Kasumi-1 (cell line): ENCODE measurements at regions not wholly inside any gene's neighbourhood (a gene's known extent, or its start where the extent isn't known, plus 50 kb on each side); places are given as distances from the start of the nearest gene placed in this dataset.

Experiments
- DNase-seq, 2 experiments: peaks; one replicate each; lab custom pipeline; 2025; lab: John Stamatoyannopoulos, UW

DNA sequence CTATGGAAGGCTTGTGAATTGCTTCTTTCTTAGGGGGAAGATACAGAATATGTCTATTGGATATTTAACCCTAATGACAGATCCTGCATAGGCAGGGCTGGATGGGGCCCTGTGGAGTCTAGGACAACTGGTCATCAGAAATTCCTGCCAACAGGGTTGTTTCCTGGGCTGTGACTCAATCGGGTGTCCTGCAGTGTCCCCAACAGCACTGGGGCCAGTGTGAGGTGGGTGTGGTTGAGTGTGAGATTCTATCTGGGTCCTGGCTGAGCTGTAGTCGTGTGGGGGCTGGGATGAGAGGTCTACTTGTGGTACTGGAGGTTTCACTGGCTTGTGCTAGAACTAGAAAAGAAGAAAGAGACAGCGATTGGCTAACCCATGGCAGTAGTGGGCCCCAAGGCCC is 87.3 kb upstream of the WDR1 start:
- no peak for DNase-seq

DNA sequence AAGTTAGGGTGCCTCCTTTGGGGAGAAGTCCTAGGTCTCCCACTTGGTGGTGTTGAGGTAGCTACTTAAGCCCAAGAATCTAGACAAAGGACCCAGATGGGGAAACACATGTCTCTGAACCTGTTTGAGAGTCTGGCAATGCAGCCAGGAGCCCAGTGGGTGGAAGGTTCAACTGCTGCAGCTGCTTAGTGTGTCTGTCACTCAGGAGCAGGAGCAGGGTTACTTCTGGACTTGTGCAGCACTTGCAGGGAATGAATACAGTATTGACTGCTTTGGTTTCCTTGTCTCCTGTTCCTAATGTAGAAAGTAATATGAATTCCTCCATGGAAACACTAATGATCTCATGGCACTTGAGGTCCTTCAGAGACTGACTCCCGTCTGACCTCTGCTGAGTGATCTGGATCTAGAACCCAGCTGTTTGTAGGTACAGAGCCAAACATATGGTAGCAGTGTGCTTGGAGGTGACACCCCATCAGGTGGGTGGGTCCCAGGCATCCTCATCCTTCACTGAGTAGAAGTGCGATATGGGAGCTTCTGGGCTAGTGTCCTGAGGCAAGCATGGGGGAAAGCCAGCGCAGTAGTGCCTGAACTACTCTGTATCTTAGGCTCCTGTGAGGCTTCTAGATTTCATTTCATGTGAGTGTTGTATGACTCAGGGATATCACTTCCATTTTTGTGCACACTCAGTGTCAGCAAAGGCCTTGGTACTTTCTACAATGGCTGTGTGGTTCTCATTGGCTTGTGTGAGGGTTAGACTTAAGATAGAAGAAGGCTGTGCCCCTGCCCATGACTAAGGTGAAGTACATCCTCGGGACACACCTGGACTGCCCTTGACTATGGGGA is 85.0 kb upstream of the WDR1 start:
- no peak for DNase-seq

DNA sequence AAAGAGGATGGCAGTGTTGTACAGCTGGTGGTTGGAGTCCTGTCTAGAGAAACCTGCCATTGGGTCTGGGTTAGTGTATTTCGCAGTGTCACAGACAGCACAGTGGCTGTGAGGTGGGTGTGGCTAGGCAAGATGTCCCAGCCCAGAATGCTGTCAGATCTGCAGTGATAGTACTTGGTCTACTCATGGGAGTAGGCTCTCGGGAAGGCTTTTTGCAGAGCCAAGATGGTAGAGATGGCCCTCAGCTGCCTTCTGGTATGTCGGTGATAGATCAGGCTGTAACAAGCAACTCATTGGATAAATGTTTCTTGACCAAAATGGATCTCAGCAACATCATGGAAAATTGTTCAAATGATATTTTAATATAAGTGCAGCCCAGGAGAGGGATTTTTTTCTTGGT is 84.3 kb upstream of the WDR1 start:
- DNase-seq = no peak

DNA sequence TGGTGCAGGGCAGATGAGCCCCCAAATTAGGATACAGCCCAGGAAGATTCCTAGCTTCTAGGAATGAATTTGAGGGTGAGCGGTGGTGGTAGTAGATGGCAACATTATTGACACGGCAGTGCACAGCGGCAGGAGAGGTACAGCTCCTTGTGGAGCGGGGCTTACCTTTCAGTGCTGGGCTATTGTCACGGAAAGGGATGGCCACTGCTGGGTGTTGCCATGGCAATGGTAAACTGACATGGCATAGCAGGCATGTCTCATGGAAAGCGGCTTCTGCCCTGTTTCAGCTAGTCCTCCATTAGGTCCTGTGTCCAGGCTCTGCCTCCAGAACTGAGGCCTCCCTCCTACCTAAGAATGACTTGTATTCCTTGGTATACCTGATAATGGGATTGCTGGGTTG is 81.8 kb upstream of the WDR1 start:
- no peak for DNase-seq

DNA sequence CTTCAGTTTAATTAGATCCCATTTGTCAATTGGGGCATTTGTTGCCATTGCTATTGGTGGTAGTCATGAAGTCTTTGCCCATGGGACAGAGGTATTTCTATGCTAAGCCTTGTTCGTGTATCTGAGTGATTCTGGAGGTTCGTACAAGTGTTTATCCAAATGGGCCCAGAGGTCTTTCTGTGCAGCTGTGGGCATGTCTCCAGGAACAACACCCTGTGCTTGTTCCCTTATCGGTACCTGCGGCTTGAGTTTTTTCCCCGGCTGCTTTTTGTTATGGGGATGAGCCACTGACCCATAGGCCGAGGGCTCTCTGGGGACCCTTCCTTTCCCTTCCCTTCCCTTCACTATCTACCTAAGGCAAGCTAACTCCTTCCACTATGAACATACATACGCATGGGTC is 81.4 kb upstream of the WDR1 start:
- DNase-seq = no peak

DNA sequence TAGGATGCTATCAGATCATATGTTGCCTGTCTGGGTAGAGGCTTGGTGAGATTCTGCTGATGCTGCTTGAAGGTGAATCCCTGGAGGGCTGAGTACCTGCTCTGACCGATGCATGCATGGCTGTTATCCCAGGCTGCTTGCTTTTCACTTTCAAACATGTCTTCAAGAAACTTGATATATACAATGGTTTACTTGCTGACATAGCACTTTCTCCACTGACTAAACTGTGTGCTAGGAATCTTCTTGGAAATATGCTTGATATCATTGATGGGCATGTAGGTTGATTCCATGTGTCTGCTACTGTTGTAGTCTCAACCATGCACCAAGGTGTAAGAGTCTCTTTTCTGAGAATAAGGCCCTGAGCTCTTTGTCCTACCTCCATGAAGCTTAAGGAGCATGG is 79.6 kb upstream of the WDR1 start:
- no peak for DNase-seq

DNA sequence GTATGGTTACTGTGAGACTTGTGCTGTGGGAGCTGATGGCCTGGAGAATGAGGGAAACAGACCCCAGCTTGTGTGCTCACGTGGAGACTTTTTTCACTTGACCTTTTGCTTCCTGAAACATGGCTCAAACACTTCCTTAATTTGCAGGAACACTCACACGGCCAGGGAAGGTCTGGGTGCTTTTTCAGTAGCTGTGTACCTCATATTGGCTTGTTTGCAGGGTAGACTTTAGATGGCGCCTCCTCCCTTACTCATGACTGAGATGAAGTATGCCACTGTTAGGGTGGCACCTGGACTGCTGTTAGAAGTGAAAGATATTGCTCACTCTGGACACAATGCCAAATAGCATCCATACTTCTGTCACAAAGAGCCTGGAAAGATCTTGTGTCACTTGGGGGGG is 75.7 kb upstream of the WDR1 start:
- peak in 1 of 2 experiments; percentile 12 for DNase-seq

DNA sequence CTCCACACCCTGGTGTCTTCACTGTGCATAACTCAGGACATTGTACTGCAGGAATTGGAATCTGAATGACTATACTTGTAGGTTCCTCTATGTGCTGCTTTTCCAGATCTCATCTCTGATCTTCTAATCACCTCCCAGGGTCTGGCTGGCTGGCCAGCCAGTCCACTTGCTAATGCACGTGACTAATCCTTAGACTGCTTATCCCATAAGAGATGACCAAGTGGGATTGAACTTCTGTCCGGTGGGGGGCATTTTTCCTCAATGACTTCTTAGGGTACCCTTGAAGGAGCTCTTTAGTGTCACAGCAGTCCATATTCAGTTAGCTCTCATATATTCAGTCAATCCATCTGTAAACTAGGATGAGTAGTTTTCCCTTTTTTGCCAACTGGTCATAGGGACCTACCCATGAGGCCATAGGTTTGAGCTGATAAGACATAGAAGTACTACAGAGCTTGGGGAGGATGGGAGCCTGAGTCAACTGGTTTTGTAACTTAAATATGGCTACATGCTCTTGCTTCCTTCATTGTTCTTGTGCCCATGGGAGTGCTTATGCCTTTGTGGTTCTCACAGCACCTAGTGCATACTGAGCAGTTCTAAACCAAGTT is 71.9 kb upstream of the WDR1 start:
- no peak for DNase-seq

DNA sequence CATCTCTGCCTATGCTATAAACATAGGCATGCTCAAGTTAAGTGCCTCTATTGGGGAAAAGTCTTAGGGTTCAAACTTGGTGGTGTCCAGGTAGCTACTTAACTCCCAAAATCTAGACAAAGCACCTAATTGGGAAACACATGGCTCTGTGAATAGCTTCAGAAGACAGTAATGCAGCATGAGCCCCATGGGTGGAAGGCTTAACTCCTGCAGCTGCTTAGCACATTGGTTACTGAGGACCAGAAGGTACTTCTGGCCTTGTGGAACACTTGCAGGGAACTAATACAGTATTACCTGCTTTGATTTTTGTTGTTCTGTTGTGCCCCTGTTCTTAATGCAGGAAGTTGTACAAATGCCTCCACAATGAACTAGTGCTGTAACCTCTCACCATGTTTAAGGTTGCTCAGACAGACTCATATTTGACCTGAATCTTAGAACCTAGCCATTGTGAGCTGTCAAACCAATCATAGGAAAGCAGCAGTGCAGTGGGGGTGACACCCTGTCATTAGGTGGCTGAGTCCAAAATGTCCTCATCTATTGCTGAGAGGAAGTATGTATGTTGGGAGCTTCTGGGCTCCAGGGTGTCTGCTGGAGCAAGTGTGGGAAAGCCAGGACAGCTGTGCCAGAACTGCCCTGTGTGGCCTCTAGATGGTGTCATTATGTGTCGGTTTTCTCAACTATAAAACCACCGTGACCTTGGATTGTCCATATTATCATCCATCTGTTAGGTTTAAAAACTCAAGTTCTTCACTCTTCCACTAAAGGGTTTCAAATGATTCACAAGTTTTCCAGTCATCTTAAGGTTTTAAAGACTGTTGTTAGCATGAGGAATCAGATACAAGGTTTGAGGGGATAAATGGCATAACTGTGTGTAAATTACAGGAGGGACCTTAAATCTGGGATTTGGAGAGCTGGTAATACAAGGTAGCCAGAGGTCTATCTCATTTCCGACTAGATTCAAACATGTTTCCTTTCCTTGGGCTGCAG is 69.9 kb upstream of the WDR1 start:
- DNase-seq = peak in 1 of 2 experiments; percentile 4

DNA sequence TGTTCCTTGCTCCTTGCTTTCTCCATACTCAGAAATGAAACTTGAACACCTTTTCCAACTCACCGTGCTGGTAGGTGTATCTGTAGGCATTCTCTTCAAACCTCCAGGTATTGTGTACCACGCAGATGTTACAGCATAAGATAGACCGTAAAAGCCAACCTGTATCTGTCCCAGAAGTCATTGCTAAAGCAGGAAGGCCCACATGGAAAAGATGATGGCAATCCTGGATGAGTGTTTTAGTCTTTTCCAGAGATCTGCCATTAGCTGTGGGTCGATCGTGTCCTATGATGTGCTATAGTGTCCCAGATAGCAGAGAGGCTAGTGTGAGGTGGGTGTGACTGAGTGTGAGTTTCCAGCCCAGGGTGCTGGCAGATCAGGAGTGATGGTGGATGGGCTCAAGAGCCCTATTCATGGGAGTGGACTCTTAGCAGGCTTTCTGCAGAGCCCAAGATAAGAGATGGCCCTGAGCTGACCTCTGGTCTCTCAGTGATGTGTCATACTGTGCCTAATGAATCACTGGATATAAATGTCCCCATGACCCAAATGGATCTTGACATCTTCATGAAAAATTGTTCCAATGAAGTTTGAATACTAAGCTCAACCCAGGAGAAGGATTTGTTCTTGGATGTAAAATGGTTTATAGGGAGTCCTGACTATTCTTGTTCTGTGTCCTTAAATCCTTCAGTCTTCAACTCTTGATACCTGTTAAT is 69.1 kb upstream of the WDR1 start:
- no peak for DNase-seq

DNA sequence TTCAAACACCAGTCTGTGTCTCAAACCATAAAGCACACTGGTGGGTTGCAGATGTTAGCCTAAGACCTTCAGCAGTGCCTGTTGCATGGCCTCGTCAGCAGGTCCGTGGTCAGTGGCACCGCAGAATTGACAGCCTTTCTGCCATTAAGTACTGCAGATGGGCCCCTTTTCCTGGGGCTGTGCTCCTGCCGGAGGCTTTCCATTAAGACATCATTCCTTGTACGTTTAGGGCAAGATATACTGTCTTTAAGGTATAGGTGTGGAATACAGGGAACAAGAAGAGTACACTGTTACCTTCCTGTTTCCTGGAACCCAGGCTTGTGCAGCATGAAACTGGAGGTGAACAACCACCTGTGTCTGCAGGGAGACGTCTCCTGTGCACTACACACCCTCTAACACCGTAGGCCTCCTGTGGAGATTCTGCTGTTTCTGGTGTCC is 67.9 kb upstream of the WDR1 start:
- no peak for DNase-seq

DNA sequence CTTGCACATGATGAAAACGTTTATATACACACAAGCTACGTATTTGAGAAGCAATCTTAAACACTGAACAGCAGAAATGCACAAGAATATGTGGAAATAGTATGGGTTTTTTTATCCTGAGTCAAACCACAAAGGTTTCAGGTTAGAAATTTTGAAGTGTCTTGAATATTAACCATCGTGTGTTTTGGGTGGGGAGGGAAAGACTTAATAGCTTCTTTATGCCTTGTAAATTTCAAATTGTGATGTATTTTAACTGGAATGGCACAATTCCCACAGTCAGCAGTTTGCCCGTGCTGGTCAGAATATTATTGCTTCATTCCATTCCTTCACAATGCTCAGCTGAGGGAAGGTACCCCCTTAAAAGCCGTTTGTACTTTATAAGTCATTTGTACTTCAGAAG is 67.4 kb upstream of the WDR1 start:
- DNase-seq = no peak

DNA sequence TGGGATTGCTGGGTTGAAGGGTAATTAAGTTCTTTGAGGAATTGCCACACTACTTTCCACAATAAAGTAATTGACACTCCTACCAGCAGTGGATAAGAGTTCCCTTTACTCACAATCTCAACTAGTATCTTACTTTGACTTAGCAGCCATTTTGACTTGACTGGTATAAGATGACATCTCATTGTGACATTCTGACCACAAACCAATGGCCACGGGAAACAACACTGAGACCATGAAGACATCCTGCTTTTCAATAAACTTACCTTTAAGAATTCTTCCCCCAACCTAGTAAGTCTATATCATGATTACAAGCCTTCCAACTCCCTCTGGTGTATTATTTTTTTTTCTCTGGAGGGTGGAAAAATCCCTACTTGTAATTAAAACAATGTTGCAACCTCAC is 66.9 kb upstream of the WDR1 start:
- DNase-seq = no peak

DNA sequence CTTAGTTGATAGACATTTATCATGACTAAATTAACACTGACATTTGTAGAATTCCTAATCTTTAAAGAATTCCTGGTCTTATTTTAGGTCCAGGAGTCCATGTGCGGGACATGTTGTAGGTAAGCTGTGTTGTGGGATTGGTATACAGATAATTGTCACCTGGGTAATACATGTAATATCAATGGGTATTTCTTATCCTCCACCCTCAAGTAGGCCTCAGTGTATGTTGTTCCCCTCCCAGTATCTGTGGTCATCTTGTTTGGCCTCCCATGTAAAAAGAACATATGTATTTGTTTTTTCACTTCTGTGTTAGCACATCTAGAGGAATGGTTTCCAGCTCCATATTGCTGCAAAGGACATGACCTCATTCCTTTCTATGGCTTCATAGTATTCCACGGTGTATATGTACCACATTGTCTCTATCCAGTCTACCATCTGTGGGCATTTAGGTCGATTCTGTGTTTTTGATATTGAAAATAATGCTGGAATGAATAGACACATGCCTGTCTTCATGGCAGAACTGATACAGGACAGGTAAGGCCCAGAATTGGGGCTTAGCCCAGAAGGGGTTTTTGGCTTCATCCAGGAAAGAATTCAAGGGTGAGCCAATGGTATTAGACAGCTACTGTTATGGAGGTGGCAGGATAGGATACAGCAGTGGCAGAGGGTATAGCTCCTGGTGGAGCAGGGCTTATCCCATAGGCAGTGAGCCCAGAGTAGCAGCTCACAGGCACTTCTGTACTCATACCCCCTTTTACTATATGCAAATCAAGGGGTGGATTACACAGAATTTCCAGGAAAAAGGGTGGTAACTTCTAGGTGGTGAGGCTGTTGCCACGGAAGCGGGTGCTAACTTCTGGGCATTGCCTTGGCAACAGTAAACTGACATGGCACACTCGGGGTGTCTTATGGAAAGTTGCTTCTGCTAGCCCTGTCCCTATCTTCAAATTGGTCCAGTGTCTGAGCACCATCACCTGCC is 66.1 kb upstream of the WDR1 start:
- no peak for DNase-seq

DNA sequence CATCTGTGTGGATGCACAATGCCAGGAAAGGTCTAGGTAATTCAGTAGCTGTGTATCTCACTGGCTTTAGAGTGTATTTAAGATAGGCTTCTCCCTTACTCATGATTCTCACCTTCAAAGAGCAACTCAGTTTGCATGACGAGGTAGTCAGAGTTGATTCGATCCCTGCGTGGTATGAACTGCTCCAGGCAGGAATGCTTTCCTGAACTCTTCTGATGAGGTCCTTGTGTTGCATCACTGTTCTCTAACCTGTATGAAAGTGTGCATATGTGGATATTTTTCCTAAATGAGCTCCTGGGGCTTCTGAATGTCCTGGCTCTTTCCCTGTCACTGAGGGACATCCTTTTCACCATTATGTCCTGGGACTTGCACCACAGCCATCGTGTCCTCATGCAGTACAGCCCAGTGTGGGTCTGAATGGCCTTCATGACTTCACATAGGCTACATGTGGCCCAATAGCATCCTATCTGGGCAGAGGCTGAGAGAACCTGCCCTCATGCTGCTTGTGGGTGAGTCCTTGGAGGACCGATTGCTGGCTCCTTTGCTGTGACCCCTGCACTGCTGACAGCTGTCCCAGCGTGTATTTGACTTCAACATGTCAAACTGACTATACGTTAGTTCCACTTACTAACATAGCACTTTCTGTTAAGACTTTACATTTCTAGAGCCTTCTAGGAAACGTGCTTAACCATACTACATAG is 65.3 kb upstream of the WDR1 start:
- DNase-seq = no peak

DNA sequence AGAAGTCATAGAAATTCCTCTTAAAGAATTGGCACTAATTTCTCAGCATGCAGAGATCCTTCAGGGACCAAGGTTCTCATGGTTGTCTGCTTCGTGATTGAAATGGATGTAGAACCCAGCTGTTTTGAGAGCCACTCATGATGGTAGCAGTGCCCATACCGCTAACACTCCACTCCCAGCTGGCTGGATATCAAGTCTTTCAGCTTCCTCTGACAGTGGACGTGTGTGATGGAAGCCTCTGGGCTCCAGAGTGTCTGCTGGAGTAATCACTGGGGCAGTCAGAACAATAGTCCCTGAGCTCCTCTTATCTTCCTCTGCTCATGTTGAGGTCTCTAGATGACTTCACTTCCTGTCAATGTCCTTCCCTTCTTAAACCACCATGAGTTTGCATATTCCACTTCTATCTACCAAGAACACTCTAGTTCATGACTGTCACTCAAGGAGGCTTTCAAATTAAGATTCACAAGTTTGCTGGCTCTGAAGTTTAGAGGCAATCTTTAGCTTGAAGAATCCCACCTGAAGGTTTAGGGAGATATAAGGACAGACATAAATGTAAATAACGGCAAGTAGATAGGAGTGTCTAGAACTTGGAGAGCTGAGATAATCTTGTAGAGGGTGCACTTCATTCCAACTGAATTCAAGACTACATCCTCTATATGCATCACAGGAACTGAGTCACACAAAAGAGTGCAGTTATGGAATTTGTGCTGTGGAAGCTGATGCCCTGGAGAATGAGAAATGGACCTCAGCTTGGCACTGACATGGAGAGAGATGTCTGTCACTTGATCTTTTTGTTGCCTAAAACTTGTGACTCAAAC is 64.5 kb upstream of the WDR1 start:
- DNase-seq = no peak

DNA sequence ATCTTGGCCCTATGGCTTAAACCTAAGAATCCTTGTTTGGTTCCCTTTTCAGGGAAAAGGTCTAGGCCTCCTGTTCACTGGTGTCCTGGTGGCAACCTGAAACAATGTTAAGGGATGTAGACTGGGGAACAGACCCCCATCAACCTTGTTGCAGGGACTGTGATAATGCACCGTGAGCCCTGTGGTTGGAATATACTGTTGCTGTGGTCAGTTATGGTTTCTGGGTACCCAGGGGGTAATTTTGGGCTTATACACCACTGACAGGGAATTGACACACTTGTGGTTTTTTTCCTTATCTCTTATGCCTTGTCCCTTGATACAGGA is 64.0 kb upstream of the WDR1 start:
- DNase-seq = no peak

DNA sequence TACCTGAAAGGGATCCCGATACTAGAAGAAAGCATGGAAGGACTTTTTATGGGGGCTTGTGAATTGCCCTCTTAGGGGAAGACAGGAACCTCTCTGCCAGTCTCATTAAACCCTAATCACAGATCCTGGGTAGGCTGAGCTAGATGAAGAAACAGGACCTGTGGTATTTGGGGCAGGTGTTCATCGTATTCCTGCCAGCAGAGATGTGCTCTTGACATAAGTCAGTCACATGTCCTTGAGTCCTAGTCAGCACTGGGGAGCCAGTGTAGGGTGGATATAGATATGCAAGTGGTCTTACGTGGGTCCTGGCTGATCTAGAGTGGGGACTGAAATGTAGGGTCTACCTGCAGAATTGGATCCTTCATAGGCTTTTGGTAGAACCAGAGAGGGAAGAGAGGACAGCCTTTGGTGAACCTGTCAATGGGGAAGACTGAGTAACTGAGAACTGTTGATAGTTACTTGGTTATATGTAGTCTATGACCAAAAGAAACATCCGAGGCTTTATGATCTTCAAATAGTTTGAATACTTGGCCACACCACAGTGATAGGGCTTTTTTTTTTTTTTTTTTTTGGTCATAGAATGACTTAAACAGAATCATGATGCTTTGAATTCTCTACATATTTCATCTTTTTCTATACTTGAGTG is 63.5 kb upstream of the WDR1 start:
- DNase-seq = no peak

DNA sequence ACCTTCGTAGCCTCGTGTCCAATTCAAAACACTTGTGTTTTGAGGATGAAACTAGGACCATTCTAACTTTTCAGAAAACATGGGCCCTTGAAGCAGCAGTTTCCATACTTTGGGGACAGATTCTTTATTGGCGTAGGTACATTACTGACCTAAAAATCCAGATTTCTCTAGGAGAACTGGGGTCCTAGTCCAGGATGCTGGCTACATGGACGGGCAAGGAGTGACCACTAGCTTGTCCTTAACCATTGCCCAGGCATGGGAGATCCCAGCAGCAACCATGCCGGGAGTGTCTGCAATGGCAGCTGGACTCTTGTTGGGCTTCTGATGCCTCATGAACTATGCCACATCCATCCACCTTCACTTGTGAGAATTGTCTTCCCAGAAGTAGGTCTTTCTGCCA is 62.2 kb upstream of the WDR1 start:
- no peak for DNase-seq
